ENCODE measurements at regions not wholly inside any gene's neighbourhood (a gene's known extent, or its start where the extent isn't known, plus 50 kb on each side); places are given as distances from the start of the nearest gene placed in this dataset.
"Not testable (repeated sequence)": the region's sequence is repeated elsewhere in the genome, so short reads cannot be mapped to it uniquely, and the experiment has no call there.

- no peak for DNase-seq
These were observed 61.5 kb downstream of the PRDM13 start for GRCh38 chr6:99668036-99668705.

DNA sequence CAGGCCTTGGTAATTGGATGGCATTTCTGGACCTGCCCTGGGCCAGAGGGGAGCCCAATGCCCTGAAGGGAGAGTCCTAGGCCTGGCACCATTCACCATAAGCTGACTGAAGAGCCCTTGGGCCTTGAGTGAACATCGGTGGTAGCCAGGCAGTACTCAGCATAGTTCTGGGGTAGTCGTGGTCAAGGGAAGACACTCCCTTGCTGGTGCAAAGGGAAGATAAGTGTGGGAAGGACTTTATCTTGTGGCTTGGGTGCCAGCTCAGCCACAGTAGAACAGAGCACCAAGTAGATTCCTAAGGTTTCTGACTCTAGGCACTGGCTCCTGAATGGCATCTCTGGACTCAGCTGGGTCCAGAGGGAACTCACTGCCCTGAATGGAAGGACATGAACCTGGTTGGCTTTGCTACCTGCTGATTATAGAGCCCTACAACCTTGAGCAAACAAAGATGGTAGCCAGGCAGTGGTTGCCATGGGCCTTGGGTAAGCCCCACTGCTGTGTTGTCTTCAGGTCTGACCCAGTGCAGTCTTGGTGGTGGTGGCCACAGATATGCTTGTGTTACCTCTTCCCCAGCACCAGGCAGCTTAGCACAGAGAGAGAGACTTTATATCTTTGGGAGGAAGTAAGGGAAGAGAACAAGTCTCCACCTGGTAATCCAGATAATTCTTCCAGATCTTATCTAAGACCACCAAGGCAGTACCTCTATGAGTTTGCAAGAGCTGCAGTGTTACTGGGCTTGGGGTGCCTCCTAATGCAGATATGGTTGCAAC is 83.5 kb downstream of the PRDM13 start:
- DNase-seq, result no peak

DNA sequence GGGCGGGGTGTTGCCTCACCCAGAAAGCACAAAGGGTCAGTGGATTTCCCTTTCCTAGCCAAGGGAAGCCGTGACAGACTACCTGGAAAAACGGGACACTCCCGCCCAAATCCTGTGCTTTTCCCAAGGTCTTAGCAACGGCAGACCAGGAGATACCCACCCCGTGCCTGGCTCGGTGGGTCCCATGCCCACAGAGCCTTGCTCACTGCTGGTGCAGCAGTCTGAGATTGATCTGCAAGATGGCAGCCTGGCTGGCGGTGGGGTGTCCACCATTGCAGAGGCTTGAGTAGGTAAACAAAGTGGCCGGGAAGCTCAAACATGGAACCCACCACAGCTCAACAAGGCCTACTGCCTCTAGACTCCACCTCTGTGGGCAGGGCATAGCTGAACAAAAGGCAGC is 95.7 kb downstream of the PRDM13 start:
- DNase-seq, result not testable (repeated sequence)

DNA sequence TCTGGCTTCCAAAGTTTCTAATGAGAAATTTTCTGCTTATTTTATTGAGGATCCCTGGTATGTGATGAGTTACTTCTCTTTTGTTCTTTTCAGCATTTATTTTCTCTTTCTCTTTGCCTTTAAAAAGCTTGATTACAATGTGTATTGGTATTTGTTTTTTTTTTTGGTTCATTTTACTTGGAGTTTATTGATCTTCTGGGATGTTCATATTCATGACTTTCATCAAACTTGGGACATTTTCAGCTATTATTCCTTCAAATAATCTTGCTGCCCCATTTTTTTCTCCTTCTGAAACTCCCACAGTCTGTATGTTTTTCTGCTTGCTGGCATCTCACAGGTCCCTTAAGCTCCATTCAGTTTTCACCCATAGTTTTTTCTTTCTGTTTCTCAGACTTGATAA is 102.4 kb downstream of the PRDM13 start:
- DNase-seq, result no peak

- DNase-seq, result no peak
These were observed 104.7 kb downstream of the PRDM13 start for GRCh38 chr6:99711302-99711701.

DNA sequence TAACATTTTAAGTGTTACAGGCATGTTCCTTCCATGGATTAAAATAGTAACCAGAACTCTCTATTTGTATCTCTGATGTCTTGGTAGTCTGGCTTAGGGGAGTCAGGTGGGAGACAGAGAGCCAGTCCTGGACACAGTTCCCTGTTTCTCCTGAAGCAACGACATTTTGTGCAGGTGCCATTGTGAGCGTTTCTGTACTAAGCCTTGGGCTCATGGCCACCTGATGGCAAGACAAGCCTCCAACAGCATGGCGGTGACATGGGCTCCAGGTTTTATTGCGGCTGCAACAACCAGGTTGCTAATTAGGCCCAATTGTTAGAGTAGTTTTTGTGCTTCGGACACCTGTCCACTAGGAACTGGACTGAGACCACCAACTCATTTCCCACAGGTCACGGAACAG is 105.3 kb downstream of the PRDM13 start:
- no peak for DNase-seq

DNA sequence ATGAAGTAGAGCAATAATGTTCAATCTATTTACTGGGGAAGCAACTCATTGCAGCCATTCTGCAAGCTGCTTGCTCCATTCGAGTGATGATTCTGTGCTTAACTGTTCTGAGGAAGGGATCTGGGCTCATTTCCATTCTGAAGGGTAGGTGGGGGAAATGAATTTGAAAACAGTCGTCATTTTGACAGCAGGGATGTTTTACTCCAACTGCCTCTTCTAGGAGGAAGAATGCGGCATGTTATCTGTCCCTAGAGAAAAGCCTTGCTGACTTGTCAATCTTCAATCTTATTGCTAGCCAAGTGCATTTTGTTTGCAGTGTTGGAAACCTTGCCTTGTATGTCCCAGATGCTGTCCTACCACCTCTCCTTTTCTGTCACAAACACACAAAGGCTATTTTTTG is 105.9 kb downstream of the PRDM13 start:
- no peak for DNase-seq

DNA sequence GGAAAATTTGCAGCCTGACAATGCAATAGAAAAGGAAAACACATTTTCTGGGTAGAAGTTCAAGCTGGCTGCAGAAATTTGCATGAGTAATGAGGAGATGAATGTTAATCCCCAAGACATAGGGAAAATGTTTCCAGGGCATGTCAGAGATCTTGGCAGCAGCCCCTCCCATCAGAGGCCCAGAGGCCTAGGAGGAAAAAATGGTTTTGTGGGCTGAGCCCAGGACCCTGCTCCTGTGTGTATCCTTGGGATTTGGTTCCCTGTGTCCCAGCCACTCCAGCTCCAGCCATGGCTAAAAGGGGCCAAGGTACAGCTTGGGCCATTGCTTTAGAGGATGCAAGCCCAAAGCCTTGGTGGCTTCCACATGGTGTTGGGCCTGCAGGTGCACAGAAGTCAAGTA is 115.4 kb downstream of the PRDM13 start:
- not testable (repeated sequence) for DNase-seq

- DNase-seq, result not testable (repeated sequence)
These were observed 123.6 kb downstream of the PRDM13 start for GRCh38 chr6:99730237-99730636.

DNA sequence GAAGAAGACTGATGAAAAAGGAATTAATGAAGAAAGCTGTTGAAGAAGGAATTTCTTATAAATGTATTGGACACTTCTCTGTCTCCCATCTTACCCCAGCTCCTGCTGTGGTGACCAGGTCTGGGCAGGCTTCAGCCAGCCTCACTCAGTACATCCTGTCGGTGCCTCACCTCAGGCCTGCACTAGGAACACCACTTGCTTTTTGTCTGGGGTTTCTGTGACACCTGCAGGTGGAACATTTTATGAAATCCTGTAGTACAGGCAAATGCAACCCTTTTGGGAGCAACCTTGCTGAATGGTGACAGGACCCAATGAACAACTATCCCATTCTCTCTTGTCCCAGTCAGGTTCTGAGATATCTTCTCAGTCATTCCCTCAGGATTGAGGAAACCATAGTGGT is 129.7 kb downstream of the PRDM13 start:
- no peak for DNase-seq

DNA sequence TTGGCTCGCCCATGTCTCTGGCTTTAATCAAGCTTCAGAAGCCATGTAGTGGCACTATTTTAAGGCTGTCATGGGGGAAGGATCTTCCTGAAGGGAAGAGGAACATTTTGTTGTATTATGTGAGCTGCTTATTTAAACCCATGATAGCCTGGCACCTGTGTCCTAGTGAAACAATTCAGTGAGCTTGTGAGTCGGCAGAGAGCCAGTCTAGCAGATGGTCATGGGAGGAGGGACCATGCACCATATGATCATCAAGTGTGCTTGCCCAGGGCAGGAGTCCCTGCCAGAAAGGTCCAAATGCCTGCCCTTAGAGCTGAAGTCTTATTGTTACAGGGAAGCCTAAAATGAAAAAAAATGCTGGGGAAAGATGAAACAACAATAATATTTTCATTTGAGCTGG is 132.9 kb downstream of the PRDM13 start:
- DNase-seq, result no peak

DNA sequence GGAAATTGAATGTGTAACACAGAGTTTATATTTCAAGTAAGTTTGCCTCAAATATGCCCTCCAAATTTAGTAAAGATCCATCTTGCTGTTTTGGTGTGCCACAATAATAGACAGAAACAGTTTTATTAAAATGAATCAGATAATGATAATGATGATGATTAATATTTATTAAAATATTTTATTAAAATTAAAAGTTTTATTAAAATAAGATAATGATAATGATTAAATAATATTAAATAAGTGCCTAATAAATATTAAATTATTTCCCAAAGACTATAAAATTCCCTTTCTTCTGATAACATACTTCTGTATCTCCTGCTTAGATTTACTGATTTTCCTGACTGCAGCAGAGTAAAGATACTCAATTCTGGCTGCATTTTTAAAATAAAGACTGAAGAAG is 134.5 kb downstream of the PRDM13 start:
- DNase-seq, result no peak

- no peak for DNase-seq
These were observed 137.0 kb downstream of the PRDM13 start for GRCh38 chr6:99743647-99744046.

- no peak for DNase-seq
These were observed 139.0 kb downstream of the PRDM13 start for GRCh38 chr6:99745651-99746050.

GRCh38 chr6:99746261-99746895 is 139.7 kb downstream of the PRDM13 start:
- DNase-seq, result peak; percentile 60

- DNase-seq, result no peak
These were observed 155.1 kb downstream of the PRDM13 start for GRCh38 chr6:99761711-99762110.

DNA sequence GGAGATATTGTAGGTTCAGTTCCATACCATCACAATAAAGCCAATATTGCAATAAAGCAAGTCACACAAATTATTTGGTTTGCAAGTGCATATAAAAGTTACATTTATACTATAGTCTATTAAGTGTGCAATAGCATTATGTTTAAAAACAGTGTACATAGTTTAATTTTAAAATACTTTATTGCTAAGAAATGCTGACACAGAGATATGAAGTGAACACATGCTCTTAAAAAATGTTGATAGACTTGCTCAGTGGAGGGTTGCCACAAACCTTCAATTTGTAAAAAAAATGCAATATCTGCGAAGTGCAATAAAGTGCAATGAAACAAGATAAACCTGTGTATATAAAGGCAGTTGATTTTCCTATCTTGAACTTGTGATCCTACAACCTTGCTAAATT is 161.5 kb downstream of the PRDM13 start:
- DNase-seq, result no peak

DNA sequence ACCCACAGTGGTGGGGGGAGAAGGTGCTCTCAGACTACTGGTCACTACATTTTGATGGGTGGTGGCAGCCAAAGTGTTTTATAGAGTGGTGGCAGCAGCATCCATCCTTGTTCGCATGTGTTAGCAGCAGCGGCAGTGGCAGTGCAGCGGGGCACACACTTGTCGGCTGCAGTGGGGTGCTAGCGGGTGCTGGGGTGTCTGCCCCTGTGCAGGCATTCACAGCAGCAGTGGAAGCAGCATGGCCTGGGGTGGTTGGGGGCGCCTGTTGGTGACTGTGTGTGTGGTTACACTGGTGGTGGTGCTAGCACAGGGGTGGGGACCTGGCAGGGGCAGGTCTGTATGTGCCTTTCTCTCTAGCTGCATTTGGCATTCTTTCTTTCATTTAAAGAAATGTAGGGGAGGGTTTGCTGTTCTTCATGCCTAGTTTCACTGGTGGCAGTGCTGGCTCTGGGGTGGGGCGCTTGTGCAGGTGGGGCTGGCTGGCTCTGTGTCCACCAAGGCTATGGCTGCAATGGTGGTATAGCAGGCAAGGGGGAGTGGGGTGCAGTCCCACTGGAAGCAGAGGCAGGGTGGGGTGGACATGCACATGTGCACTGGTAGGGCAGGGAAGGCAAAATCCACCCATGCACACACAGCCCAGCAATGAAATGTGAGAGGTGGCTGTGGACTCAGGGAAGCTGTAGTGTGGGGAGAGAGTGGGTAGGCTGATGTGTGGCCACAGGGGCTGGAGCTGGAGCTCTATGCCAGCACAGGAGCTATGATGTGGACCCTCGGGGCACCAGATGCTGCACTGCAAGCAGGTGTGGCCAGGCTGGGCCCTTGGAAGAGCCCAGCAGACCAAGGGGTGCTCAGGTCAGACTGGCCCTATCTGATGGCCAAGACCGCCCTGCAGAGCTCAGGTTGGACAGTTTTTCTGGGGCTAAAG is 173.3 kb downstream of the PRDM13 start:
- no peak for DNase-seq

DNA sequence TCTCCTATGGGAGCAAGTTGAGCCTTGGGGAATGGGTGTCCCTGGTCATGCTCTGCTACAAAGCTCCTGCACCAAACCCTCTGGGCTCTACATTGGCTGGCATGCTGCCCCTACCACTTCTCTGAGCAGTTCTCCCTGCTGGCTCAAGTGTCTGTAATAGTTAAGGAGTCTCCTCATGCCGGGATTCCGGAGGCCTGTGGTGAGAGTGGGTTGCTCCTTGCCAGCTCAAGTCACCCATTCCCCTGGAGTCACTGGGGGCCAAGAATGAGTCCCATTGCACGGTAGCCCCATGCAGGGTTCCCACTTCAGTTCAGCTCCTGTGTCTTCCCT is 173.9 kb downstream of the PRDM13 start:
- DNase-seq, result no peak

- no peak for DNase-seq
These were observed 183.1 kb downstream of the PRDM13 start for GRCh38 chr6:99789767-99790166.

DNA sequence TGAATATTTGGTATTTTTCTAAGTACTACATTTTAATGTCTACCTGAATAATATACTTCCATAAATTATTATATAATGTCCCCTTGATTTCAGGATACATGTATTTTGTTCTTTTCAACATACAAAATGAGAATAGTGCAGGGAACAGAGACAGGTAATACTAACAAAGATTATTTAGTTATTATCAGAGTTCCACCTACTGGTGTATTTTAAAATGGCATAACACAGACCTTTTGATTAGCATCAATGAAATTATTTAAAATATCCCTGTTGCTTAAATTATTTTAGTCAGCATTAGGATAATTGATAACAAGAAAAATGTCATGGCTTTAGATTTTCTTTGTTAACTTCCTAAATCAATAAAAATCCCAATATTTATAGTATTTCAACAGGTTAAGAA is 184.0 kb downstream of the PRDM13 start:
- no peak for DNase-seq

DNA sequence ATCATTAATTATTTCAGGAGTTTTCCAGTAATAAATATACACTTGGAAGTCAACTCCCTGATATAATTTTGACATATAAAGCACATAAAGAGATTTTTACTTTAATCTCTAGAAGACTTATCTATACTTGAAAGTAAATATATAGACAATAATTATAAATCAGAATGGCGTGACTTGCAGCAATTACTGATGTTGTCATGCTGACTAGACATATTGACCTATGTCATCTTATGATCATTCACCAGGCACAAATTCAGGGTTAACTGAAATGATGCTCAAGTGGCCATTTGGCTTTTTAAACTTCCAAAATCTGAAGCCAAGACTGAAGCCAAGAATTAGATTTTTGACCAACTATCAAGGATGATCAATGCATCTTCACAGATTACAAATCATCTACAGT is 192.2 kb downstream of the MCHR2 start:
- DNase-seq, result no peak

- no peak for DNase-seq
These were observed 191.5 kb downstream of the MCHR2 start for GRCh38 chr6:99802396-99803031.
